ENCODE measurements at regions not wholly inside any gene's neighbourhood (a gene's known extent, or its start where the extent isn't known, plus 50 kb on each side); places are given as distances from the start of the nearest gene placed in this dataset.

DNA sequence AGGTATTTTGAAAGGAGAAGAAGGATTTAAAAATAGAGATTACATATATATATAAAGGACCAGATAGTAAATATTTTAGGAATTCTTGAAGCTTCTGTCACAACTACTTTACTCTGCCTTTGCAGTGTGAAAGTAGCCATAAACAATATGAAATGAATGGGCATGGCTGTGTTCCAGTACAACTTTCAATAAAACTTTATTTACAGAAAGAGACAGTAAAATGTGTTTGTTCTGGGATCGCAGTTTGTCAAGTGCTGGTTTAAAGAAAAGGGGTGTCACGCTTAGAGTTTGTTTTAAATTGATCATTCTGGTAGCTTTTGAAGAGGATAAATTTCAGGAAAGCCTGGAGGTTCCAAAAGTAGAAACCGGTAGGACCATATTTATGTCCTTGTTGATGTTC is 176.1 kb upstream of the HS3ST1 start:
- no peak overlapping the region for H3K27ac ChIP-seq (ENCODE audit: low read depth, low read length, severe bottlenecking)
- WGBS, 2 experiments (ENCODE audit: insufficient coverage in 2 of 2): 96 to 100% methylated on average over 2 to 3 of the region's 3 CpGs
- H3K4me3 ChIP-seq (ENCODE audit: extremely low read depth, insufficient read depth, low read length, poor library complexity, severe bottlenecking): no peak overlapping the region
- H3K9me3 ChIP-seq (ENCODE audit: control insufficient read depth, low read length): no peaks in the 10 kb centered on the region
- no peaks in the 10 kb centered on the region for H3K36me3 ChIP-seq (ENCODE audit: control insufficient read depth, insufficient read depth, low read length)
- H3K4me1 ChIP-seq (ENCODE audit: control insufficient read depth, insufficient read depth, low read length, poor library complexity, severe bottlenecking): no peaks in the 10 kb centered on the region

DNA sequence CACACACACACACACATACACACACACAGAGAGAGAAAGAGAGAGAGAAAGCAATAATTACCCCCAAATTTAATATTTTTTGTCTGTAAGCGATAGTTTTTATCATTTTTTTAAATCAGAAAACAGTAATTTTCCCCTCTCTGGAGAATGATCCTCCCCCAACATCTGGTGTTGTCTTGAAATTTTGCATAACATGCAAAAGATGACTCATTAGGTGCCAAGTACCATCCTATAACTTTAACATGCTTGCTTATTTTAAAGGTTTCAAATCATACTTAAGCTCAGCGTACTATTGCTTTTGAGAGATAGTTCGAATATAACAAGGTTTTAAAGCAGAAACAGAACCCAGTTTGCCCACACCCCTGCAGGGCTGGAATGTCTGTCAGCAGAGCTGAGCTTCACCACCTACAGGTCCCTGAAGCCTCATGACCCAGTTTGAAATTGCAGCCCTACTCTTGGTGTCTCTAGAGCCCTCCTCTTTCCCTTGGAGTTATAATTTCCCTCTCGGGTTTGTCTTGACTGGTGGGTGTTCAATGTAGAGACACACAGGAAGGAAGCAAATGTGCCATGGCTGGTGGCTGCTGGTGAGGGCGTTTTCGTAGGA is 175.0 kb upstream of the HS3ST1 start:
- WGBS, 2 experiments (ENCODE audit: insufficient coverage in 2 of 2): 83 to 86% methylated on average over 2 to 4 of the region's 6 CpGs
- no peak overlapping the region for H3K27ac ChIP-seq (ENCODE audit: low read depth, low read length, severe bottlenecking)
- H3K4me1 ChIP-seq (ENCODE audit: control insufficient read depth, insufficient read depth, low read length, poor library complexity, severe bottlenecking): no peaks in the 10 kb centered on the region
- no peaks in the 10 kb centered on the region for H3K9me3 ChIP-seq (ENCODE audit: control insufficient read depth, low read length)
- no peak overlapping the region for H3K4me3 ChIP-seq (ENCODE audit: extremely low read depth, insufficient read depth, low read length, poor library complexity, severe bottlenecking)
- H3K36me3 ChIP-seq (ENCODE audit: control insufficient read depth, insufficient read depth, low read length): no peaks in the 10 kb centered on the region

DNA sequence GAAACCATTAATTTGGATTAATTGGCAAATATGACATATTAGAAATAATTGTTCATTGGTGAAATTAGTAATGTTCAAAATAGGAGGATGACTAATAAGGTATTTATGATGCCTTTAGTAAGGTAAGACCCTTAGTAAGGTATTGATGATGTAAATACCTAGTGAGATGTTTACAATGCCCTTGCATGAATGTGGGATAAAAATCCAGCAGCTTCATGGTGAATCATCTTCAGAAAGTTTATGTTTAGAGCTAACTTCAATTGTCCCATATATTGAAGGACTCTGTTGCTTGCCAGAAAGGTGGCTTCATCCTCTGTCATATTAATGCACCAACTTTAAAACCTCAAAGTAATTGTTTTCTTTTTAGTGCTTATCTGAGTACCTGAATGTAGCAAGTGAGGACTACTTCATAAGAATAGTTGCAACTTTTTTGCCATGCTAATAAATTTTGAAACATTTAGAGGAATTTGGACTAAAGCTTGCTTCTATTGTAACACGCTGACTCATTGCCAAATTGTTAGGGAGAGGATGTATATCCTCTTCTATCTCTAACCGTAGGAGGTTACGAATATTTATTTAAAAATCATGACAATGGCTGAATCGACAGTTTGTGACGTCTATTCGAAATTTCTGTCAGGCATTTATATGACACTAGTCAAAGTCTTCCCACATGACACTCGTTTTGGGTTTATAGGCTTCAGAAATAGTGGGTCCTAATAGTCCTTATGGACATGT is 174.1 kb upstream of the HS3ST1 start:
- Histone ChIP-seq H3K4me3 (ENCODE audit: extremely low read depth, insufficient read depth, low read length, poor library complexity, severe bottlenecking) (no peak overlapping the region), H3K36me3 (ENCODE audit: control insufficient read depth, insufficient read depth, low read length) (no peaks in the 10 kb centered on the region), H3K27ac (ENCODE audit: low read depth, low read length, severe bottlenecking) (no peak overlapping the region), H3K9me3 (ENCODE audit: control insufficient read depth, low read length) (no peaks in the 10 kb centered on the region), H3K4me1 (ENCODE audit: control insufficient read depth, insufficient read depth, low read length, poor library complexity, severe bottlenecking) (no peaks in the 10 kb centered on the region)
- WGBS, 2 experiments (ENCODE audit: insufficient coverage in 2 of 2): 80 to 83% methylated on average over 2 to 7 of the region's 7 CpGs

DNA sequence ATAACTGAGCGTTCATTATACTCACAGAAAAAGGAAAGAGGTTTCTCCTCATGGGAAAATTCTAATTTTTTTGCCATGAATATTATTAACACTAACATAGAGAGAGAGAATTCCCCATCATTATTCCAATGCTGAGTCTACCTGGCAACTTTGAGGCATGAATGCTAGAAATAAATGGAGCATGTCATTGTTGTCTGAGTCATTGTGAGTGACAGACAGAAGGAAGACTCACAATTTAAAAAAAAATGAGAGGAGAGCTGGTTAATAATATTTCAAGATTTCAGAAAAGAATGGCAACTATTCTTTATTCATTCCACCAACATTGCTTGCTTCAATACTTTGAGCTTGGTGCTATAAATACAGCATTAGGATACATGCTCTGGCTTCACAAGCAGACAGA is 170.4 kb upstream of the HS3ST1 start:
- Histone ChIP-seq H3K4me1 (ENCODE audit: control insufficient read depth, insufficient read depth, low read length, poor library complexity, severe bottlenecking) (peaks cover 4% of the 10 kb centered on the region), H3K27ac (ENCODE audit: low read depth, low read length, severe bottlenecking) (no peak overlapping the region), H3K36me3 (ENCODE audit: control insufficient read depth, insufficient read depth, low read length) (no peaks in the 10 kb centered on the region), H3K4me3 (ENCODE audit: extremely low read depth, insufficient read depth, low read length, poor library complexity, severe bottlenecking) (no peak overlapping the region), H3K9me3 (ENCODE audit: control insufficient read depth, low read length) (no peaks in the 10 kb centered on the region)
- 80% methylated on average over 1 of the region's 1 CpG; no CpG with 5 or more reads in 1 of the 2 experiments for WGBS, 2 experiments (ENCODE audit: insufficient coverage in 2 of 2)

DNA sequence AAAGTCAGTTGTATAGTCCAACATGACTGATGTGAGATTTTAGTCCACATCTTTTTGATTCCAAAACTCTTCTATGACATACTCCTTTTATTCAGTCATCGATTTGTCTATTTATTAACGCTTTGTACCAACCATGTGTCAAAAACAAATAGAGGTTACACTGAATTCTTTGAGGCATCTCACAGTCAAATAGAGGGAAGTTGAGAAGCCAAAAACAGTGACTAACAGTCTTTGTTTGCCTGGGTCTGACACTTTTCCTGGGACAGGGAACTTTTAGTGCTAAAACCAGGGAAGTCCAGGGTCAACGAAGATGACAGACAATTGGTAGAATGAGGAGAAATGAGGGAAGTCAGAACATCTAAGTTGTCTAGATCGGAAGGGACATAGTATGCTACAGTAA is 169.9 kb upstream of the HS3ST1 start:
- peaks cover 4% of the 10 kb centered on the region for H3K4me1 ChIP-seq (ENCODE audit: control insufficient read depth, insufficient read depth, low read length, poor library complexity, severe bottlenecking)
- H3K36me3 ChIP-seq (ENCODE audit: control insufficient read depth, insufficient read depth, low read length): no peaks in the 10 kb centered on the region
- no peak overlapping the region for H3K27ac ChIP-seq (ENCODE audit: low read depth, low read length, severe bottlenecking)
- WGBS, 2 experiments (ENCODE audit: insufficient coverage in 2 of 2): 89% methylated on average over 2 of the region's 4 CpGs
- H3K9me3 ChIP-seq (ENCODE audit: control insufficient read depth, low read length): no peaks in the 10 kb centered on the region
- H3K4me3 ChIP-seq (ENCODE audit: extremely low read depth, insufficient read depth, low read length, poor library complexity, severe bottlenecking): no peak overlapping the region

DNA sequence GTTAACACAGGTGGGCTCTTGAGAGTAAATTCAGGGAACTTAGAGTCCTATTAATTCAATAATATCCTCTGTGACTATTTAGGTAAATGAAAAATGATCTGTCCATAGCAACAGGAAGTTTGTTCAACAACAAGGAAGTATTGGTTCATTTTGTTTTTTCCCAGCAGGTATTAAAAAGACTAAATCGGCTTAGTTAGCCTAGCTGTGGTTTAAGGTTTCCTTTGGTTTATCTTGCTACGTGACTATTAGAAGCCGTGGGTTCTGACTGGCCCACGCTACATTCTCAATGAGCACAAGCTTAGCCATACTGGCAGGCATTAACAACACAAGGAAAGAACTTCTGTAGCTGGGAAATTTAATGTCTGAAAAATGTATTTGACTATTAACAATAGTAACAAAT is 168.8 kb upstream of the HS3ST1 start:
- H3K9me3 ChIP-seq (ENCODE audit: control insufficient read depth, low read length): no peaks in the 10 kb centered on the region
- no peak overlapping the region for H3K27ac ChIP-seq (ENCODE audit: low read depth, low read length, severe bottlenecking)
- no peak overlapping the region for H3K4me3 ChIP-seq (ENCODE audit: extremely low read depth, insufficient read depth, low read length, poor library complexity, severe bottlenecking)
- H3K36me3 ChIP-seq (ENCODE audit: control insufficient read depth, insufficient read depth, low read length): no peaks in the 10 kb centered on the region
- 80 to 95% methylated on average over 3 to 4 of the region's 4 CpGs for WGBS, 2 experiments (ENCODE audit: insufficient coverage in 2 of 2)
- H3K4me1 ChIP-seq (ENCODE audit: control insufficient read depth, insufficient read depth, low read length, poor library complexity, severe bottlenecking): peaks cover 4% of the 10 kb centered on the region

DNA sequence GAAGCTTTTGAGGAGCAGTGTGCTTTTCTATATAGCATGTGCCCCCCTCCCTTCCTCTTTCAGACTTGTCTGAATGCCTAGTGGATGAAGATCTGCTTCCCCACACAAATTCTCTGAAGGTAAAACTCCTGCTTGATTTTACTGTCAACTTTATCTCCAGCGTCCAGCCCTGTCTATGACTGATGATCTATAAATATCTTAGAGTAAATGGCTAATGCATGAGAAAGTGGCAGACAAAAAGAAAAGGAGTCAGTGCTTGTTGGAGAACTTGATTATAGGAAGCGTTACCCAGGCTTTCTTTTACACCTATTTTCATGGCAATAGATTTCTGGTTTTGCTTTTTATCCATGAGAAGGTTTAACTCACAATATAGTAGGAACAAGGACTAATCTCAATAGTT is 168.3 kb upstream of the HS3ST1 start:
- no CpG with 5 or more reads among the region's 2 CpGs for WGBS, 2 experiments (ENCODE audit: insufficient coverage in 2 of 2)
- Histone ChIP-seq H3K27ac (ENCODE audit: low read depth, low read length, severe bottlenecking) (no peak overlapping the region), H3K9me3 (ENCODE audit: control insufficient read depth, low read length) (no peaks in the 10 kb centered on the region), H3K4me3 (ENCODE audit: extremely low read depth, insufficient read depth, low read length, poor library complexity, severe bottlenecking) (no peak overlapping the region), H3K36me3 (ENCODE audit: control insufficient read depth, insufficient read depth, low read length) (no peaks in the 10 kb centered on the region), H3K4me1 (ENCODE audit: control insufficient read depth, insufficient read depth, low read length, poor library complexity, severe bottlenecking) (peaks cover 4% of the 10 kb centered on the region)

DNA sequence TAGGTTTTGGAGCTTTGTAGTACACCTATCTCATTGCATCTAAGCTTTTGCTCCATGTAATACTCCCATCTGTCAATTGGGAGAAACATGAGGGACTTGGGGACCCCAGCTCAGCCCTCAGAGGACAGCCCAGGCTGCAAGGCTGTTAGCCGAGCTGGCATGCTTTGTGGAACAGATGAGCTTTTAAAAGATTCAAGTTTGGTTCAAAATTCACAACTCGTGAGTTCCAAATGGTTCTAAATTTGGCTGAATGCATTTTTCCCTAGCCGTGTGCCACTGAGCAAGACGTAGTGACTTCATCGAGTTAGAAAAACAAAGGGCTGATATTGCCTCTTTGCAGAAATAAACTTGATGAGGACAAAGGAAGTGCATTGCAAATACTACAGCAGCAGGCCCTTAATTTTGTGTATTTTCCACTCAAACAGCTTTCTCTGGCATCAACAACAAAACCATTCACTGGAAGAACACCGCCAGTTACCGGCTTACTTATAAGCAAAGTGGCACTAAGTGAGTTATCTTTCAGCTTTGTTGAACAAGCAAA is 165.0 kb upstream of the HS3ST1 start:
- H3K36me3 ChIP-seq (ENCODE audit: control insufficient read depth, insufficient read depth, low read length): no peaks in the 10 kb centered on the region
- no peak overlapping the region for H3K27ac ChIP-seq (ENCODE audit: low read depth, low read length, severe bottlenecking)
- peaks cover 10% of the 10 kb centered on the region for H3K4me1 ChIP-seq (ENCODE audit: control insufficient read depth, insufficient read depth, low read length, poor library complexity, severe bottlenecking)
- no peaks in the 10 kb centered on the region for H3K9me3 ChIP-seq (ENCODE audit: control insufficient read depth, low read length)
- 94 to 97% methylated on average over 5 of the region's 7 CpGs for WGBS, 2 experiments (ENCODE audit: insufficient coverage in 2 of 2)
- no peak overlapping the region for H3K4me3 ChIP-seq (ENCODE audit: extremely low read depth, insufficient read depth, low read length, poor library complexity, severe bottlenecking)

DNA sequence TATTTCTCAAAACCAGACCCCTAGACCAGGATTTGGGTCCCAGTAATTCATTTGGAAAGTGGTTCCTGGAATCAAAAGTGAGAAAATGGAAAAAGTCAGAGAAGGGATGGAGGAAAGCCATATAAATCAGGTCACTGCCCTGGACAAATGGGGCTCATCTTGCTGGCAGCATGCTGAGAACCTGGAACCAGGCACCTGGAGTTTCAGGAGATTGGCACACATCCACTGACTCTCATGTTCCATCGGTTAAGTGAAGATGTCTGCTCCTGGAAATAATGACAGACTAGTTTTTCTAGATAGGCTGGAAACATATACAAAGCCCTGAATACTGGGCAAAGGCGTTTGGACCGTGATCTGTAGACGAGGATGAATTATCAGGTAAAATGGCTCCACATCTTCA is 163.6 kb upstream of the HS3ST1 start:
- Histone ChIP-seq H3K4me1 (ENCODE audit: control insufficient read depth, insufficient read depth, low read length, poor library complexity, severe bottlenecking) (peaks cover 10% of the 10 kb centered on the region), H3K27ac (ENCODE audit: low read depth, low read length, severe bottlenecking) (no peak overlapping the region), H3K9me3 (ENCODE audit: control insufficient read depth, low read length) (no peaks in the 10 kb centered on the region), H3K4me3 (ENCODE audit: extremely low read depth, insufficient read depth, low read length, poor library complexity, severe bottlenecking) (no peak overlapping the region), H3K36me3 (ENCODE audit: control insufficient read depth, insufficient read depth, low read length) (no peaks in the 10 kb centered on the region)
- 97 to 100% methylated on average over 3 to 4 of the region's 4 CpGs for WGBS, 2 experiments (ENCODE audit: insufficient coverage in 2 of 2)

DNA sequence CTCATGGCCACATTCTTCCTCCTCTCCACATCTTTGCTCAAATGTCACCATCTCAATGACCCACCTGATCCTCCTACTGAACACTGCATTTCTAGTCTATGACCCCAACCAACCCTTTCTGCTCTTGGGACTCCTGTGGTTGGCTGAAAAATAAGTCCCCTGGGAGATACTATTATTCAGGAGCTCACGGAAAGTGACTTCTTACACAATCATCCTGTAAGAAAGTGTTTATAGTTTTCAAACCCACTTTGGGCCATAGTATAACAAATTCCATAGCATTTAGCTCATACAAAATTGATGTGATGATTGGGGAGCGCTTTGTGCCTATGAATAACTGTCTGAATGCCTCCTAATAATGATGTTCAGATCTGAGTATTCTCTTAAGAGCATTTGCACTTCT is 161.4 kb upstream of the HS3ST1 start:
- Histone ChIP-seq H3K27ac (ENCODE audit: low read depth, low read length, severe bottlenecking) (no peak overlapping the region), H3K36me3 (ENCODE audit: control insufficient read depth, insufficient read depth, low read length) (no peaks in the 10 kb centered on the region), H3K4me1 (ENCODE audit: control insufficient read depth, insufficient read depth, low read length, poor library complexity, severe bottlenecking) (peaks cover 6% of the 10 kb centered on the region), H3K9me3 (ENCODE audit: control insufficient read depth, low read length) (no peaks in the 10 kb centered on the region), H3K4me3 (ENCODE audit: extremely low read depth, insufficient read depth, low read length, poor library complexity, severe bottlenecking) (no peak overlapping the region)
- WGBS, 2 experiments (ENCODE audit: insufficient coverage in 2 of 2): no CpG with 5 or more reads among the region's 2 CpGs

DNA sequence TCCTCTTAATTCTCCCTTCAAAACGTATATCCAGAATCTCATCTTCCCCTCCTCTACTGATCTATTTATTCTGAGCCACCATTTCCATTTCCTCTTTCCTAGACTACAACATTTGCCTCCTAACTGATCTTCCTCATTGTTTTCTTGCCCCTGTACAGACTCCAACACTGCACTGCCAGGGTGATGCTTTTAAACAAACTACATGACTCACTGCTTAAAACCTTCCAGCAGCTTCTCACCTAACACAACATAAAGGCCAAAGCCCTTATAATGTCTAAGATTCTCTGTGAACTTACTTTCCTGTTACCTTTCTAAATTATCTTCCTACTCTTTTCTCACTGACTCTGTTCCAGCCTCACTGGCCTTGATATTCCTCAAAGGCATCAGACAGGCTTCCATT is 161.0 kb upstream of the HS3ST1 start:
- H3K27ac ChIP-seq (ENCODE audit: low read depth, low read length, severe bottlenecking): no peak overlapping the region
- H3K4me3 ChIP-seq (ENCODE audit: extremely low read depth, insufficient read depth, low read length, poor library complexity, severe bottlenecking): no peak overlapping the region
- WGBS, 2 experiments (ENCODE audit: insufficient coverage in 2 of 2): 78 to 79% methylated on average over 1 of the region's 1 CpG
- peaks cover 6% of the 10 kb centered on the region for H3K4me1 ChIP-seq (ENCODE audit: control insufficient read depth, insufficient read depth, low read length, poor library complexity, severe bottlenecking)
- H3K36me3 ChIP-seq (ENCODE audit: control insufficient read depth, insufficient read depth, low read length): no peaks in the 10 kb centered on the region
- no peaks in the 10 kb centered on the region for H3K9me3 ChIP-seq (ENCODE audit: control insufficient read depth, low read length)
